Right lobe of liver (tissue), 6 donors: ENCODE measurements at regions not wholly inside any gene's neighbourhood (a gene's known extent, or its start where the extent isn't known, plus 50 kb on each side); places are given as distances from the start of the nearest gene placed in this dataset.

Experiments used
- ATAC-seq, 4 donors: fragments of 200-7000 bp; cut with Tn5 transposase; one replicate each; pipeline ENCODE4 v1.9.1; 2020; ENCODE audit warnings: mild to moderate bottlenecking in 4 of 4, moderate library complexity in 4 of 4
- DNase-seq, 3 donors: peaks; one replicate each; pipeline ENCODE4 v3.0.0-alpha.2; 2020
- H3K27ac ChIP-seq, 3 donors: fragments of 200-600 bp; one replicate each; pipeline ENCODE4 v1.8.0; 2022
- H3K27me3 ChIP-seq, 2 donors: fragments of 200-600 bp; one replicate each; pipeline ENCODE4 v1.8.0; 2022
- H3K36me3 ChIP-seq, 4 donors: fragments of 200-600 bp; sonication (generic) in 1 of 4; one replicate each; pipeline versions ENCODE4 v1.5.1 to v1.8.0; 2017 to 2022; ENCODE audit warnings: control low read depth in 1 of 4
- H3K4me1 ChIP-seq, 4 donors: fragments of 200-600 bp; sonication (generic) in 1 of 4; one replicate each; pipeline versions ENCODE4 v1.5.1 to v1.8.0; 2017 to 2022; ENCODE audit warnings: control low read depth in 1 of 4
- H3K4me3 ChIP-seq, 3 donors: fragments of 200-600 bp; one replicate each; pipeline ENCODE4 v1.8.0; 2022
- H3K9me3 ChIP-seq, 4 donors: fragments of 200-600 bp; sonication (generic) in 1 of 4; one replicate each; pipeline versions ENCODE4 v1.5.1 to v1.8.0; 2017 to 2022; ENCODE audit warnings: control low read depth in 1 of 4
- POLR2A ChIP-seq: fragments of 450-650 bp; IDR thresholded peaks from one replicate; pipeline ENCODE4 v1.6.1; 2017; ENCODE audit warnings: antibody characterized with exemption, mild to moderate bottlenecking
- WGBS: methylation state at CpG from one replicate; pipeline ENCODE4 v1.1.6; 2018; ENCODE audit warnings: low coverage, low lambda C conversion rate; ENCODE audit not compliant: insufficient coverage; ENCODE audit errors: missing lambda C conversion rate; 5-methylcytosine and 5-hydroxymethylcytosine counted together
- intact Hi-C, 2 donors: fragments of 100-400 bp; cut with DNase I; formaldehyde crosslinking; loops; one replicate each; pipeline versions ENCODE4 v1.11.2 to v1.14.1; 2022
- TF ChIP-seq, protein P1 (sequence below), 4 donors: fragments of 200-600 bp in 3 of 4; fragments of 450-650 bp in 1 of 4; IDR thresholded peaks; one replicate each; pipeline versions ENCODE4 v1.5.1 to v1.8.0; 2016 to 2022; ENCODE audit warnings: antibody characterized with exemption in 4 of 4, mild to moderate bottlenecking in 2 of 4
- donor health status: DM: no; HTN: yes; CAD: no.
- donor health status: DM: no; HTN: no; CAD: no.
- donor health status: DM: no; HTN: no; CAD: no.
- donor health status: DM: no; HTN: yes; CAD: no.
- donor health status: DM: no; HTN: yes; CAD: no.

DNA sequence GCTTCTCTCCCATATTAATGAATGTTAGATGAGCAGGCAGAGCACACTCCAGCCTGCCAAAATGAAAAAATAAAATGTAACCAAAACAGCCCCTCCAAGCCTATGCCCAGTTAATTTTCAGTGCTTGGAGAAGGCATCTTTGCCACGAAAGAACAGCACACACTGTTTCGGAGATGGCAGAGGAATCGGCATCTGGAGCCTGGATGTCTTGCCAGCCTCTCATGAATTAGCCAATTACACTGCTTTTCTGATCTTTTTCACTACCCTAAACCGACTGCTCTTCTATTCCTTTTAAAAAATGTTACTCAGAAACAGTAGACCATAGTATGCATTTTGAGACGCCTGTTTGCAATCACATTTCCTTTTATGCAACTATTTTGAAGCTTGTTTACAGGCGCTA is 249.6 kb downstream of the TLE3 start:
- intact Hi-C loops: no loop called here
- Histone ChIP-seq H3K4me3 (no peak overlapping the region), H3K9me3 (no peaks in the 10 kb centered on the region), H3K27me3 (no peaks in the 10 kb centered on the region), H3K36me3 (no peaks in the 10 kb centered on the region), H3K27ac (no peak overlapping the region), H3K4me1 (no peaks in the 10 kb centered on the region)
- TF ChIP-seq, protein P1, sequence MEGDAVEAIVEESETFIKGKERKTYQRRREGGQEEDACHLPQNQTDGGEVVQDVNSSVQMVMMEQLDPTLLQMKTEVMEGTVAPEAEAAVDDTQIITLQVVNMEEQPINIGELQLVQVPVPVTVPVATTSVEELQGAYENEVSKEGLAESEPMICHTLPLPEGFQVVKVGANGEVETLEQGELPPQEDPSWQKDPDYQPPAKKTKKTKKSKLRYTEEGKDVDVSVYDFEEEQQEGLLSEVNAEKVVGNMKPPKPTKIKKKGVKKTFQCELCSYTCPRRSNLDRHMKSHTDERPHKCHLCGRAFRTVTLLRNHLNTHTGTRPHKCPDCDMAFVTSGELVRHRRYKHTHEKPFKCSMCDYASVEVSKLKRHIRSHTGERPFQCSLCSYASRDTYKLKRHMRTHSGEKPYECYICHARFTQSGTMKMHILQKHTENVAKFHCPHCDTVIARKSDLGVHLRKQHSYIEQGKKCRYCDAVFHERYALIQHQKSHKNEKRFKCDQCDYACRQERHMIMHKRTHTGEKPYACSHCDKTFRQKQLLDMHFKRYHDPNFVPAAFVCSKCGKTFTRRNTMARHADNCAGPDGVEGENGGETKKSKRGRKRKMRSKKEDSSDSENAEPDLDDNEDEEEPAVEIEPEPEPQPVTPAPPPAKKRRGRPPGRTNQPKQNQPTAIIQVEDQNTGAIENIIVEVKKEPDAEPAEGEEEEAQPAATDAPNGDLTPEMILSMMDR (IDR thresholded peaks at IDR 0.05): no peak
- no peak for TF ChIP-seq POLR2A
- DNase-seq (no peak), ATAC-seq (no peak)
- WGBS: 65% methylated on average over 4 of the region's 6 CpGs

DNA sequence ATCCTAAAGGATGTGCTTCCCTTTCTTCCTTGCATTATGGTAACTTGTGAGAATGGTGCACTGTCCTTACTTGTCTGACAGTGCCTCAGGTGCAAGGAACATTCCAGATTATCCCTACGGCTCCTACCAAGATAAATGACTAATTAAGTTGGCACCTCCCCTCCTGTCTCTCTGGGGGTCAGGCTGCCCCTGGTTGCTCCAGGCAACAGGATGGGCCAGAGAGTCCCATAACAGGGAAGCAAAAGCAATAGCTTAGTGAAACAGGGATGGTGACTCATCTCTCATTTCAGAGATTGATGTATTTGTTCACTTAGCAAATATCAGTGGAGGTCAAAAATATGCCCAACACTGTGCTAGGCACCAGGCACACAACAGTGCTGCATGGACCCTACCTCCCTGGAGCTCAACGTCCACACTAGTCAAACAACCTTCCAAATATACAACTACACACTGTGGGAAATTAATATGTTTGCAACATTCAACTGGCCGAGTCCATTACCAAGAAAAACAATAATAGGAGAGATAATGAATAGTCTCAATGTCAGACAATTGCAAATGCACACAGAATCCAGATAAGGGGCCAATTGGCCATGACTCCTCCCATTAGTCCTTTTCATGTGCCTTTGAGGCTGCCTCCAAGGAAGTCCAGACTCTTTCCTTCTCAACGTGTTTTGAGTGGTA is 249.0 kb downstream of the TLE3 start:
- TF ChIP-seq, protein P1 (IDR thresholded peaks at IDR 0.05): no peak
- TF ChIP-seq POLR2A: no peak
- H3K4me3 ChIP-seq: no peak overlapping the region
- 28% methylated on average over 3 of the region's 4 CpGs for WGBS
- ATAC-seq: no peak
- DNase-seq: no peak
- H3K4me1 ChIP-seq: no peaks in the 10 kb centered on the region
- H3K9me3 ChIP-seq: no peaks in the 10 kb centered on the region
- no peaks in the 10 kb centered on the region for H3K36me3 ChIP-seq
- H3K27me3 ChIP-seq: no peaks in the 10 kb centered on the region
- intact Hi-C loops: no loop called here
- no peak overlapping the region for H3K27ac ChIP-seq

DNA sequence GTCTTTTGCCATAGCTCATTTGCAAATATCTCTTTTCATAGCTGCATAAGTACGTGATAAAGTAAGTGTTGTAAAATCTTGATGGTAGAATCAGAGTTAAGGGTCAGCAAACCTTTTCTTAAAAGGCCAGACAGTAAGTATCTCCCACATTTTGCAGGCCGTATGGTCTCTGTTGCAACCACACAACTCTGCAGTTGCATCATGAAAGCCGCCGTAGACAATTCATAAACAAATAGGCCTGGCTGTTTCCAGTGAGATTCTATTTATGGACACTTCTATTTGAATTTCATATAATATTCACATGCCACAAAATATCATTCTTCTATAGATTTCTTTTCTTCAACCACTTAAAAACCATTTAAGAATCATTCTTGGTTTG is 248.5 kb downstream of the TLE3 start:
- H3K27ac ChIP-seq: no peak overlapping the region
- intact Hi-C loops: no loop called here
- no peak for DNase-seq
- no peaks in the 10 kb centered on the region for H3K9me3 ChIP-seq
- TF ChIP-seq POLR2A: no peak
- no peaks in the 10 kb centered on the region for H3K4me1 ChIP-seq
- no peaks in the 10 kb centered on the region for H3K27me3 ChIP-seq
- no peaks in the 10 kb centered on the region for H3K36me3 ChIP-seq
- ATAC-seq: no peak
- no peak overlapping the region for H3K4me3 ChIP-seq
- 48% methylated on average over 3 of the region's 4 CpGs for WGBS

DNA sequence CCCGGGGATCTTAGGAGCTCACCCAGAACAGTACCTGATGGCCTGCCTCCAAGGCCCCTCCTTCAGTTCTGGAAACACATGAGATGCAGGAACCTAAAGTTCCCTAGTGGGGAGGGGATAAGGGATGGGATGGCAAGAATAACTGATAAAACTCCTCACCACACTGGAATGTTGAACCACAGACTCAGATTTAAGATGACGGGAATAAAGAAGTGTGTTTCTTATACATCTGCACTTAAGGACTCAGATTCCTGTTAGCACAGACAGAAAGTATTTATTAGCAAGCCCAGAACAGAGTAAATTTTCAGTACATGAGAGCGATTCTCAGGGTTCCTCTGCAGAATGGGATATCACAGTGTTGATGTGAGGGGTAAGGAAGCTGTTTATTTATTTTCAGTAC is 245.2 kb downstream of the TLE3 start:
- H3K4me1 ChIP-seq: no peaks in the 10 kb centered on the region
- no peak overlapping the region for H3K4me3 ChIP-seq
- no peak overlapping the region for H3K27ac ChIP-seq
- no peak for DNase-seq
- 63% methylated on average over 2 of the region's 3 CpGs for WGBS
- H3K36me3 ChIP-seq: no peaks in the 10 kb centered on the region
- no peaks in the 10 kb centered on the region for H3K9me3 ChIP-seq
- no peak for ATAC-seq
- intact Hi-C loops: no loop called here
- TF ChIP-seq, protein P1 (IDR thresholded peaks at IDR 0.05): no peak
- no peak for TF ChIP-seq POLR2A
- no peaks in the 10 kb centered on the region for H3K27me3 ChIP-seq

DNA sequence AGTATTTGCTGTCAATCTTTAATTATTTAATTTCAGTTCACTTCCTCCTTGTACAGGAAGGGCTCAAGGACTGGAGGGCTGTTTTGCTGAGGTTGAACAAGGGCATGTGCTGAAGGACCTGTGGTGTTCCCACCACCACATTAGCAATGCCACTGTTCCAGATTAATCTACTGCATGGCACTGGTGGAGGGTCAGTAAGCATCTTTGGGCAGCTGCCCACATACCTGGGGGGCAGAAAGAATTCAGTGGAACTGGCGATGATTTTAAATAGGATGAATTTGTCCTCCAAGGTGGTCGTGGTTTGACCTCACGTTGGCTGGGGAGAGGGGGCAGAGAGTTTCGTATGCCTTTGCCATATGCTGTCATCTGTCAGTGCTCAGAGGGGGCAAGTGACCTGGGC is 244.8 kb downstream of the TLE3 start:
- TF ChIP-seq, protein P1 (IDR thresholded peaks at IDR 0.05): no peak
- no peak for TF ChIP-seq POLR2A
- 66% methylated on average over 4 of the region's 4 CpGs for WGBS
- Histone ChIP-seq H3K36me3 (no peaks in the 10 kb centered on the region), H3K4me1 (no peaks in the 10 kb centered on the region), H3K9me3 (no peaks in the 10 kb centered on the region), H3K27ac (no peak overlapping the region), H3K4me3 (no peak overlapping the region), H3K27me3 (no peaks in the 10 kb centered on the region)
- ATAC-seq (no peak), DNase-seq (no peak)
- intact Hi-C loops: no loop called here
